Natural killer cell (primary cell): ENCODE measurements at regions not wholly inside any gene's neighbourhood (a gene's known extent, or its start where the extent isn't known, plus 50 kb on each side); places are given as distances from the start of the nearest gene placed in this dataset.

Experiments
- ATAC-seq, 3 donors: fragments of 150-1000 bp in 2 of 3; fragments of 200-7000 bp in 1 of 3; cut with Tn5 transposase; 1 replicate in 1 of 3; 2 replicates in 2 of 3; pipeline ENCODE4 v1.10.0; 2021; ENCODE audit warnings: mild to moderate bottlenecking in 2 of 3, moderate library complexity in 2 of 3
- DNase-seq, 2 donors: peaks; one replicate each; pipeline versions ENCODE4 v3.0.0 to v3.0.0-alpha.2; 2013 to 2021; ENCODE audit warnings: mixed read lengths in 1 of 2
- H3K27ac ChIP-seq: one replicate; pipeline ENCODE4 v1.5.1; 2013; ENCODE audit warnings: mild to moderate bottlenecking, low read length
- H3K27me3 ChIP-seq: one replicate; pipeline ENCODE4 v1.6.1; 2013; ENCODE audit warnings: low read length; ENCODE audit not compliant: control insufficient read depth, insufficient read depth
- H3K36me3 ChIP-seq: one replicate; pipeline ENCODE4 v1.6.1; 2013; ENCODE audit warnings: low read length; ENCODE audit not compliant: control insufficient read depth, insufficient read depth
- H3K4me1 ChIP-seq: one replicate; pipeline ENCODE4 v1.6.1; 2013; ENCODE audit warnings: low read length; ENCODE audit not compliant: control insufficient read depth, insufficient read depth
- H3K4me3 ChIP-seq: one replicate; pipeline ENCODE4 v1.5.1; 2013; ENCODE audit warnings: low read length
- H3K9me3 ChIP-seq: one replicate; pipeline ENCODE4 v1.6.1; 2013; ENCODE audit warnings: low read length; ENCODE audit not compliant: control insufficient read depth, insufficient read depth
- H3K27ac Mint-ChIP-seq, 2 donors: one replicate each; pipeline ENCODE4 v1.8.0; 2022; ENCODE audit warnings: mild to moderate bottlenecking in 2 of 2, mixed read lengths in 2 of 2, moderate library complexity in 1 of 2
- H3K27me3 Mint-ChIP-seq, 2 donors: one replicate each; pipeline ENCODE4 v1.8.0; 2022; ENCODE audit warnings: low read depth in 2 of 2, mixed read lengths in 2 of 2
- H3K36me3 Mint-ChIP-seq: one replicate; pipeline ENCODE4 v1.8.0; 2022; ENCODE audit warnings: mixed read lengths
- H3K4me1 Mint-ChIP-seq, 2 donors: one replicate each; pipeline ENCODE4 v1.8.0; 2022; ENCODE audit warnings: mixed read lengths in 2 of 2
- H3K4me3 Mint-ChIP-seq: one replicate; pipeline ENCODE4 v1.8.0; 2022; ENCODE audit warnings: mild to moderate bottlenecking, moderate library complexity, mixed read lengths
- H3K9me3 Mint-ChIP-seq, 2 donors: one replicate each; pipeline ENCODE4 v1.8.0; 2022; ENCODE audit warnings: mixed read lengths in 2 of 2
- CTCF ChIP-seq: fragments of 200-600 bp; IDR thresholded peaks from one replicate; pipeline ENCODE4 v1.8.0; 2022; ENCODE audit warnings: antibody characterized with exemption
- WGBS: methylation state at CpG from one replicate; pipeline ENCODE4 v1.1.7; 2013; ENCODE audit warnings: missing lambda C conversion rate; ENCODE audit not compliant: insufficient coverage; 5-methylcytosine and 5-hydroxymethylcytosine counted together
- intact Hi-C: fragments of 100-400 bp; cut with micrococcal nuclease; formaldehyde crosslinking; loops from one replicate; pipeline ENCODE4 v1.14.2; 2022

GRCh38 chr3:87125116-87125515 lies 102.0 kb upstream of the CHMP2B start:
- WGBS: 88% methylated on average over 4 of the region's 5 CpGs
- no peak for TF ChIP-seq CTCF
- no peak overlapping the region for H3K27ac Mint-ChIP-seq
- H3K4me1 Mint-ChIP-seq: no peaks in the 10 kb centered on the region
- Histone ChIP-seq H3K9me3 (no peaks in the 10 kb centered on the region), H3K36me3 (no peaks in the 10 kb centered on the region), H3K27me3 (no peaks in the 10 kb centered on the region), H3K27ac (no peak overlapping the region), H3K4me3 (no peak overlapping the region), H3K4me1 (no peaks in the 10 kb centered on the region)
- ATAC-seq (no peak), DNase-seq (no peak)
- H3K36me3 Mint-ChIP-seq: no peaks in the 10 kb centered on the region
- H3K27me3 Mint-ChIP-seq: no peaks in the 10 kb centered on the region
- intact Hi-C loops: no loop called here
- peaks cover 0 to 2% of the 10 kb centered on the region in 2 donors for H3K9me3 Mint-ChIP-seq
- H3K4me3 Mint-ChIP-seq: no peak overlapping the region

GRCh38 chr3:87122766-87123165 lies 104.3 kb upstream of the CHMP2B start:
- no peaks in the 10 kb centered on the region for H3K9me3 ChIP-seq
- Mint-ChIP-seq H3K4me3 (no peak overlapping the region), H3K9me3 (peaks cover 0 to 2% of the 10 kb centered on the region in 2 donors), H3K4me1 (no peaks in the 10 kb centered on the region), H3K27ac (no peak overlapping the region), H3K36me3 (no peaks in the 10 kb centered on the region), H3K27me3 (no peaks in the 10 kb centered on the region)
- H3K27ac ChIP-seq: no peak overlapping the region
- ATAC-seq: no peak
- no peaks in the 10 kb centered on the region for H3K36me3 ChIP-seq
- intact Hi-C loops: no loop called here
- no peak for DNase-seq
- no peak overlapping the region for H3K4me3 ChIP-seq
- H3K27me3 ChIP-seq: no peaks in the 10 kb centered on the region
- H3K4me1 ChIP-seq: no peaks in the 10 kb centered on the region
- no peak for TF ChIP-seq CTCF

GRCh38 chr3:87121856-87122255 lies 105.3 kb upstream of the CHMP2B start:
- H3K36me3 ChIP-seq: no peaks in the 10 kb centered on the region
- intact Hi-C loops: no loop called here
- no peak overlapping the region for H3K27ac ChIP-seq
- Mint-ChIP-seq H3K27ac (no peak overlapping the region), H3K4me3 (no peak overlapping the region), H3K27me3 (no peaks in the 10 kb centered on the region), H3K4me1 (no peaks in the 10 kb centered on the region), H3K9me3 (peaks cover 3 to 5% of the 10 kb centered on the region in 2 donors), H3K36me3 (no peaks in the 10 kb centered on the region)
- no peaks in the 10 kb centered on the region for H3K4me1 ChIP-seq
- TF ChIP-seq CTCF: no peak
- DNase-seq (no peak), ATAC-seq (no peak)
- no peak overlapping the region for H3K4me3 ChIP-seq
- no peaks in the 10 kb centered on the region for H3K9me3 ChIP-seq
- H3K27me3 ChIP-seq: no peaks in the 10 kb centered on the region
- 60% methylated on average over 1 of the region's 2 CpGs for WGBS

GRCh38 chr3:87120881-87121280 lies 106.2 kb upstream of the CHMP2B start:
- H3K27me3 Mint-ChIP-seq: no peaks in the 10 kb centered on the region
- Histone ChIP-seq H3K36me3 (no peaks in the 10 kb centered on the region), H3K9me3 (no peaks in the 10 kb centered on the region), H3K4me1 (no peaks in the 10 kb centered on the region), H3K27me3 (no peaks in the 10 kb centered on the region), H3K4me3 (no peak overlapping the region), H3K27ac (no peak overlapping the region)
- H3K36me3 Mint-ChIP-seq: no peaks in the 10 kb centered on the region
- intact Hi-C loops: no loop called here
- no peak for TF ChIP-seq CTCF
- H3K9me3 Mint-ChIP-seq: peaks cover 3 to 5% of the 10 kb centered on the region in 2 donors
- H3K4me1 Mint-ChIP-seq: no peaks in the 10 kb centered on the region
- no peak for ATAC-seq
- WGBS: 94% methylated on average over 2 of the region's 2 CpGs
- no peak overlapping the region for H3K4me3 Mint-ChIP-seq
- DNase-seq: no peak
- no peak overlapping the region for H3K27ac Mint-ChIP-seq
